GM18861 (cell line): ENCODE measurements at regions not wholly inside any gene's neighbourhood (a gene's known extent, or its start where the extent isn't known, plus 50 kb on each side); places are given as distances from the start of the nearest gene placed in this dataset.
A peak's percentile ranks its signal among the peaks of the same experiment; 100 is the strongest.

Experiments
- ATAC-seq: cut with Tn5 transposase; IDR thresholded peaks from one replicate; pipeline ENCODE4 v1.9.1; 2021; ENCODE audit not compliant: unreplicated experiment

DNA sequence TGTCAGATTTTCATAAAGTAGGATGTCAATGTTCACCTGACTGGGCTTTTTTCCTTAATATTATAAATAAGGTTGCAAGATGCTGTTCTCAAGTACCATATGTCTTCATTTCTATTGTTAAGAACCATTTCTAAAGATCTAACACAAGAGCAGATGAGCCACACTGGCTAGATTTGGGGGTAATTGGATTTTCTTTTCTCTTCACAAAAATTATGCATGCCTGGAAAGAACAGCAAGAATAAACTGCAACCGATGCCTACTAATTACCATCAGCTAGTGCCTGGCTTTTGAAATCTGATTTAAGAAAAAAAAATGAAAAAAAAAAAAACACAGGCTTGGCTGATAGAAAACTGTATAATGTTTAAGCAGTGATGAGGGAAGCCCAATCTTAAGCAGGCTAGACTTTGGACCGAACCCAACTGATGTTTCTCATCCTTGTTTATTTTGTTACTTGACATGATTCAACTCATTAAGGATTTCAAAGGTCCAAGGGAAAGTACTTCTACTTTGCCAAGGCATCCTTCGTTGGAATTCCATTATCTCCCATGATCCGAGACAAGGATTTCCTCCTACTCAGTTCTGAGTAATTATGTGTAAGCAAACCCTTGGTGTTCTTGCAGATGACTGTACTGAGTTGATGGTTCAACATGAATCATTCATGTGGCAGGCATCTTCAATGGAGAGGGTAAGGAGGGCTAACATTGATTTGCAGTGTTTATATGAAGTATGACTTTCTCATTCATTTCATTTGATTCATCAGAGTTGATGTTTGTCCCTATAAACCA, 300.5 kb downstream of the SPRY2 start:
- no peak for ATAC-seq

DNA sequence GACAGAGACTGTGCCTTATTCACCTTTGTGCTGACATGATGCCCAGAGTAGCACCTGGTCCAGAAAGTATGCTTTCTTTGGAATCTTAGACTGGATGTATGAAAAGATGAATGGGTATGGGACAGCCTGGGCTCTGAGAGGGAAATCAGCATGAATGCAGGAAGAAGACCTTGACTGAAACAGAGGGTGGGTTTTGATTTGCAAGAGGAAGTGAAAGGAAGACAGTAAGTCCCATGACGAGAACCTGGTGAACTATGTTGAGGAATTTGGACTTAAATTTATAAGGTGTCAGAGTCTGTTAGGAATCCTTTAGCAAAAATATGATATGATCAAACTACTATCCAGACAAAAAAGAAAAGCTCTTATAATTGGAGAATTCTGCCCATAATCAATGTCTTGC, 301.9 kb downstream of the SPRY2 start:
- peak; percentile 78 for ATAC-seq

DNA sequence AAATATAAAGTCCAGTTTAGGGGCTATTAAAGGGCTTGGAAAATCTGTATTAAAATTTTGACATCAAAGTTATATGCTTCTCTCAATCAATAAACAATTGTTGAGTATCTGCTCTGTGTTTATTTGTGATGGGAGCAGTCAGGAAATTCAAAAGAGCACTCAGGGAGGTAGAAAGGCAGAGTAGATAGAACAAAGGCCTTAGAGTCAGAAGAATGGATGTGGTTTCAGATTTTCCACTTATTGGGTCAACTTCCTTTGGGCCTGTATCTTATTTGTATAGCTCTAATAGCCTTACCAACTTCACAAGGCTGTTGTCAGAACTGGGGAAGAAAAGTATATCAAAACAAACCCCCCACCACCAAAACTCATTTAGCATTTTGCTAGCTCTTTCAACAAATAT, 302.6 kb downstream of the SPRY2 start:
- ATAC-seq = no peak

DNA sequence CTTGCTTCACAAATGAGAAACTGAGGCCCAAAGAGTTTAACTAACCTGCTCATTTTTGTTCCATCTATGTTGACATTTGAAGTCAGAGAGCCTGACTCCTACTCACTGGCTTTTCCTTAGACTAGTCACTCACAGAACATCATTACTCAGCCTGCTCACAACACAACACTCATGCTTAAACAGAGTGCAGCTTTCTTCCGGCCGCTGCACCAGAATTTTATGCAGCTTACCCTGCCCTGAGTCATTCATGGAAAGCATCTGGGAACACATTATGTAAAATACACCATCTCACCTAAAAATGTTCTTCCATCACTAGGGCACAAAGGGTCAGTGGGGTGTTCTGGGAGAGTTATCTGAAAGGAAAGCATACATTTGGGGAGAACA, 303.4 kb downstream of the SPRY2 start:
- no peak for ATAC-seq

DNA sequence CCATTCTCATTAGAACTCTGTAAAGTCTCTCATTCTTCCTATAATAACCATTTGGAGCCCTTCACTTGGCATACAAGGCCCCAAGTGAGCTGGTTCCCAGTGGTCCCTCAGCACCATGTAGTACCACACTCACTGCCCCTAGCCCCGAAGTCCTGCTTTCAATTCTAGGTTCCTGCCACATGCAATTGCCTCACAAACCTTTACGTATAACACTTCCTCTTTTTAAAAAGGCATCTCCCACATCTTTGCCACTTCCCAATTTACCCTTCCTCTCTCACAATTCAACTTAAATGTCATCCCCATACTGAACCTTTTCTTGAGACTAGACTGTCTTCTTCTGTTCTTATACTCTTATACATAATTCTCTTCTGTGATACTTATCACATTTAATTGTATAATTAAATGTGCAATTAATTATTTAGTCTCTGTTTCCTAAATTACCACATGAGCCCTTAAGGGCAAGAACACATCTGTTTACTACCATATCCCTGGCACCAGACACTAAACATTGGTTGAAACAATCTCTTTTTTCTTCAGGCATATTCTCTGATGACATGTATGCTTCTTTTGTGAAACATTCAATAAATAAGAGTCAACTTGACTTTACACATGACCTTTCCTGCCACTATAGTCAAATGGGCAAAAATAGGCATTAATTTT, 304.0 kb downstream of the SPRY2 start:
- ATAC-seq = peak; percentile 43

DNA sequence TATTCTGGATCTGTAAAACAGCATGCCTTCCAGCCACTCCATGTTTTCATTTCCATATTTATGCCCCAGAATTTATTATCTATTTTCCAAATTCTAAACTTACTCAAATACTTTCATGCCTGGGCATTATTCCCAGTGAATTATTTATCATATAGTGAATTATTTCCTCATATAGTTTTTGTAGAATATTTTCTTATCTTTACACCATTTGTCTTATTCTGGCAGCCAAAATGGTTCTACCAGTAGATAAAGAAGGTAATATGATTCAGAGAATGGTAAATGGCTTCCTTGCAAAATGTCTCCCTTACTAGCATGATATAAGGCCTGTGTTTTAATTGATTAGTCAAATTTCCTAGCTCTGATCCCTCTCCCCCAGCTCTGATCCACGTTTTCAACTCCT, 305.8 kb downstream of the SPRY2 start:
- ATAC-seq = no peak

- ATAC-seq = no peak
Measured at GRCh38 chr13:80033951-80034350, 307.0 kb downstream of the SPRY2 start.

DNA sequence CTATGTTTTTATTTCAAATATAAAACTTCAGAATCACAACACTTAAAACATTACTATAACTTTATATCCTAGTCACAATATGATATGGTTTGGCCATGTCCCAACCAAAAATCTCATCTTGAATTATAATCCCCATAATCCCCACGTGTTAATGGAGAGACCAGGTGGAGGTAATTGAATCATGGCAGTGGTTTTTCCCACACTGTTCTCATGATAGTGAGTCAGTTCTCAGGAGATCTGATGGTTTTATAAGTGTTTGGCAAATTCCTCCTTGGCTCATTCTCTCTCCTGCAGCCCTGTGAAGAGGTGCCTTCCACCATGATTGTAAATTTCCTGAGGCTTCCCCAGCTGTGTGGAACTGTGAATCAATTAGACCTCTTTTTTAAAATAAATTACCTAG, 307.6 kb downstream of the SPRY2 start:
- no peak for ATAC-seq

GRCh38 chr13:80030491-80030890, 310.4 kb downstream of the SPRY2 start:
- ATAC-seq = no peak

GRCh38 chr13:80029170-80029569, 311.8 kb downstream of the SPRY2 start:
- no peak for ATAC-seq

DNA sequence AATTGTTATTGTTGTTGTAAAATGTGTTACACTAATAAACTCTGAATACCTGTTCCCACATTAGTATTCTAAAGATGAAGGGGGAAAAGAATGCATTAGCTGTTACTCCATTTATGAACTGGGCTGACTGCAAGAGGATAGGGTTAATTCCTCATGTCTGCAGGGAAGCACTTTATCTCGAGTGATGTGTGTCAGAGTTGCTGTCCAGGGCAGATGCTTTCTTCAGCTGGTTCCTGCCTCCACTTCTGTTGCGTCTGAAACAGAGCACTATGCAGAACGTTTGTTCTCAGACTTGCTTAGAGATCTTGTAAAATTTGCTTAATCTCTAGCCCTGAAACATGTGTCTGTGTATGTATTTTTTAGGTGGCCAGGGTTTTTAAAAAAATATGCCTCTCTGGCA, 318.8 kb downstream of the SPRY2 start:
- no peak for ATAC-seq

DNA sequence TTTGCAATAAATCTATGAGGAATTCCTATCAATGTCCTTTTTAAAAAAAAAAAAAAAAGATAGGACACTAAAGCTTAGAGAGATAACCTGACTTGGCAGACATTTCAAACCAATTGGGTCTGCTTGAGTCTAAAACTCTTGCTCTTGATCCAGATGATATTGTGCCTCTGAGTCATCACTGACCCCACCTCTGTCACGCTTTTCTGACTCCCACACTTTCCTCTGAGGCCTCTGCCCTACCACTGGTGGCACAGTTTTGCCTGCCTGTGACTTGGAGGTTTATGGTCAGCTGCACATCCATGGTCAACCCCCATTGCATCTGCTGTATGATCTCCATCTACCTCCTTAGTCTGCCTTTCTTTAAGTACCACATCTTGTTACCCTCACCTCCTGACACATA, 328.7 kb downstream of the SPRY2 start:
- peak; percentile 81 for ATAC-seq

GRCh38 chr13:80011448-80012212, 329.3 kb downstream of the SPRY2 start:
- no peak for ATAC-seq

DNA sequence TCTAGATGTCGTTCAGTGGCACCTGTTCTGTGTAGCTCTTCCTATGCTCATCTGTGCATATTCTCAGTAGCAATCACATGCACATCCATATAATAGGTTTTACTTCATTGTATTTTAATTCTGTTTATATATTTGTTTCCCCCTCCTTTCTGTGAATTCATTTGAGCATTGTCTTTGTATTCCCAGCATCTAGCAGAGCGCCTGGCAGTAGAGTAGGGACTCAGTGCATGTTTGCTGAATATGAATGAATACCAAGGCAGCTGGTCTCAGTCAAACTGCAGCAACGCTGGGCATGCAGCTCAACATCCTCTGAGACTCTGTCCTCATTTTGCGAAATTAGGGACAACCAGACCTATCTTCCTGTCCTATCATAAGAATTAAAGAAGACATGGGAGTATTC, 330.1 kb downstream of the SPRY2 start:
- no peak for ATAC-seq

- ATAC-seq = no peak
Measured at GRCh38 chr13:80010286-80010831, 330.6 kb downstream of the SPRY2 start.

GRCh38 chr13:80009760-80010159, 331.2 kb downstream of the SPRY2 start:
- ATAC-seq = no peak

GRCh38 chr13:80006940-80007339, 334.0 kb downstream of the SPRY2 start:
- no peak for ATAC-seq

DNA sequence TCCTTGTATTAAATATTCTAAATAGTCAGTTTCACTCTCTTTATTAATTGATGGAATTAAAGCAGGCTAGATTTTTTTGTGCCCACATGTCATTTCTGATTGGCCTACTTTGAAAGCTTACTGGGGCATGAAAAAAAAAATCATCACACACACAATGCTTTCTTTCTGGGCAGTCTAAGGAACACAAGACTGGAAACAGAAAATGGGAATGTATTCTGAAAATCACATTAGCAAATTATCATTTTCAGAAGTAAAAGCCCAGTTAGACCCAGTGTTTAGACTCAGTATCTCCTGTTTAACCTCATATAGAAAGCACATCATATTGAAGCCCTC, 339.4 kb downstream of the SPRY2 start:
- ATAC-seq = no peak

GRCh38 chr13:80000684-80001509, 340.0 kb downstream of the SPRY2 start:
- ATAC-seq = no peak

- ATAC-seq = no peak
Measured at GRCh38 chr13:79999601-80000000, 341.3 kb downstream of the SPRY2 start.

DNA sequence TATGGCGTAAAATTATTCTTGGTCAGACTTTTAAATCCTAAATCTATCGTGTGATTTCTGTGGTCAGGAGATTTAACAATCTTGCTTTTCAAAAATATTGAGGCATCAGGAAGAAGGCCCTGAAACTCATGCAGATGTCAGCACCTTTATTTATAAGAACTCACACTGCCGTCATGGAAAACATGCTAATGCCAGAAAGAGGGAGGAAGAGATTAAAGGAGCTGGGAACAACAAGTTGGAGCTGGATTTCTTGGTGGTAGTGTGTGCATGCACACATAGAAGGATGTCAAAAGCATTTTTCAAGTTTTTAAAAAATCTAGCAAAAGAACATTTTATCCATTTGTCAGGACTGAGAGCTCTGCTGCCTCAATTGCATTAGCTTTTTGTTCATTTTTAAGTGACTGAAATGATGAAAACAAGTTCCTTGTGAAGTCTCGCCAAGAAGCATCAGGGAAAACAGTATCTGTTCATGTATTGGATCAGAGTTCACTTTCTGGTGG, 342.5 kb downstream of the SPRY2 start:
- ATAC-seq = no peak
